HG02623 (cell line): ENCODE measurements at regions not wholly inside any gene's neighbourhood (a gene's known extent, or its start where the extent isn't known, plus 50 kb on each side); places are given as distances from the start of the nearest gene placed in this dataset.
"Not testable (repeated sequence)": the region's sequence is repeated elsewhere in the genome, so short reads cannot be mapped to it uniquely, and the experiment has no call there.

Experiments
- ATAC-seq: cut with Tn5 transposase; IDR thresholded peaks from one replicate; pipeline ENCODE4 v1.9.1; 2021; ENCODE audit warnings: moderate library complexity; ENCODE audit not compliant: unreplicated experiment

GRCh38 chr19:30228835-30229524, 143.2 kb upstream of the ZNF536 start:
- ATAC-seq = no peak

GRCh38 chr19:30229525-30230174, 142.5 kb upstream of the ZNF536 start:
- ATAC-seq = no peak

GRCh38 chr19:30231408-30232318, 140.5 kb upstream of the ZNF536 start:
- no peak for ATAC-seq

- no peak for ATAC-seq
Measured at GRCh38 chr19:30233375-30233774, 138.8 kb upstream of the ZNF536 start.

- no peak for ATAC-seq
Measured at GRCh38 chr19:30235946-30236345, 136.2 kb upstream of the ZNF536 start.

GRCh38 chr19:30236587-30236986, 135.6 kb upstream of the ZNF536 start:
- no peak for ATAC-seq

- no peak for ATAC-seq
Measured at GRCh38 chr19:30237140-30237539, 135.0 kb upstream of the ZNF536 start.

- ATAC-seq = no peak
Measured at GRCh38 chr19:30240904-30241695, 131.1 kb upstream of the ZNF536 start.

- no peak for ATAC-seq
Measured at GRCh38 chr19:30244533-30244932, 127.7 kb upstream of the ZNF536 start.

- no peak for ATAC-seq
Measured at GRCh38 chr19:30245401-30246039, 126.7 kb upstream of the ZNF536 start.

GRCh38 chr19:30249911-30250310, 122.3 kb upstream of the ZNF536 start:
- no peak for ATAC-seq

- ATAC-seq = no peak
Measured at GRCh38 chr19:30252214-30252613, 120.0 kb upstream of the ZNF536 start.

GRCh38 chr19:30253581-30253996, 118.6 kb upstream of the ZNF536 start:
- no peak for ATAC-seq

GRCh38 chr19:30254158-30254557, 118.0 kb upstream of the ZNF536 start:
- no peak for ATAC-seq

- no peak for ATAC-seq
Measured at GRCh38 chr19:30254789-30255188, 117.4 kb upstream of the ZNF536 start.

- ATAC-seq = no peak
Measured at GRCh38 chr19:30255791-30256495, 116.2 kb upstream of the ZNF536 start.

- ATAC-seq = no peak
Measured at GRCh38 chr19:30256496-30256850, 115.7 kb upstream of the ZNF536 start.

- ATAC-seq = no peak
Measured at GRCh38 chr19:30263830-30264381, 108.3 kb upstream of the ZNF536 start.

GRCh38 chr19:30265918-30266317, 106.3 kb upstream of the ZNF536 start:
- not testable (repeated sequence) for ATAC-seq

GRCh38 chr19:30266687-30267086, 105.5 kb upstream of the ZNF536 start:
- no peak for ATAC-seq
